Ascending aorta (tissue), 2 donors: ENCODE measurements at regions not wholly inside any gene's neighbourhood (a gene's known extent, or its start where the extent isn't known, plus 50 kb on each side); places are given as distances from the start of the nearest gene placed in this dataset.
"Not testable (repeated sequence)": the region's sequence is repeated elsewhere in the genome, so short reads cannot be mapped to it uniquely, and the experiment has no call there.

ENCODE experiments used
- DNase-seq, 2 donors: peaks; one replicate each; pipeline ENCODE4 v3.0.0-alpha.2; 2019; ENCODE audit warnings: low spot score in 2 of 2
- H3K27ac ChIP-seq, 2 donors: fragments of 200-600 bp; sonication (generic); one replicate each; pipeline ENCODE4 v1.5.1; 2016 to 2017; ENCODE audit warnings: mild to moderate bottlenecking in 1 of 2
- H3K27me3 ChIP-seq: fragments of 200-600 bp; sonication (generic); one replicate; pipeline ENCODE4 v1.5.1; 2017
- H3K36me3 ChIP-seq, 2 donors: fragments of 200-600 bp; sonication (generic); one replicate each; pipeline ENCODE4 v1.5.1; 2016
- H3K4me1 ChIP-seq, 2 donors: fragments of 200-600 bp; sonication (generic); one replicate each; pipeline ENCODE4 v1.5.1; 2016 to 2017; ENCODE audit warnings: mild to moderate bottlenecking in 1 of 2
- H3K4me3 ChIP-seq, 2 donors: fragments of 200-600 bp; sonication (generic); one replicate each; pipeline ENCODE4 v1.5.1; 2016 to 2017; ENCODE audit warnings: mild to moderate bottlenecking in 1 of 2
- H3K9me3 ChIP-seq, 2 donors: fragments of 200-600 bp; sonication (generic); one replicate each; pipeline ENCODE4 v1.5.1; 2016
- CTCF ChIP-seq, 3 experiments: fragments of 200-600 bp in 2 of 3; fragments of 450-650 bp in 1 of 3; sonication (generic) in 2 of 3; IDR thresholded peaks; one replicate each; pipeline ENCODE4 v1.5.1; 2016 to 2019; ENCODE audit warnings: antibody characterized with exemption in 3 of 3, mild to moderate bottlenecking in 1 of 3, moderate library complexity in 1 of 3
- intact Hi-C: fragments of 100-400 bp; cut with DNase I; formaldehyde crosslinking; loops from one replicate; pipeline ENCODE4 v1.15.1; 2023

- Histone ChIP-seq H3K27me3 (no peaks in the 10 kb centered on the region), H3K36me3 (no peaks in the 10 kb centered on the region), H3K27ac (no peak overlapping the region), H3K4me3 (no peak overlapping the region), H3K9me3 (no peaks in the 10 kb centered on the region), H3K4me1 (peaks cover 0 to 6% of the 10 kb centered on the region in 2 donors)
- intact Hi-C loops = no loop called here
- DNase-seq = no peak
- TF ChIP-seq CTCF (IDR thresholded peaks at IDR 0.05) = no peak
Observed at GRCh38 chr4:13994016-13994415, 366.5 kb upstream of the BOD1L1 start.

GRCh38 chr4:13998850-13999445 is 371.4 kb upstream of the BOD1L1 start:
- no peaks in the 10 kb centered on the region for H3K36me3 ChIP-seq
- no peak for DNase-seq
- H3K9me3 ChIP-seq = no peaks in the 10 kb centered on the region
- intact Hi-C loops = no loop called here
- H3K27me3 ChIP-seq = no peaks in the 10 kb centered on the region
- TF ChIP-seq CTCF (IDR thresholded peaks at IDR 0.05) = no peak
- no peak overlapping the region for H3K4me3 ChIP-seq
- H3K4me1 ChIP-seq = no peaks in the 10 kb centered on the region
- H3K27ac ChIP-seq = no peak overlapping the region

GRCh38 chr4:14000091-14000814 is 372.7 kb upstream of the BOD1L1 start:
- H3K36me3 ChIP-seq = no peaks in the 10 kb centered on the region
- no peak overlapping the region for H3K4me3 ChIP-seq
- no peak for TF ChIP-seq CTCF (IDR thresholded peaks at IDR 0.05)
- H3K27ac ChIP-seq = no peak overlapping the region
- H3K4me1 ChIP-seq = no peaks in the 10 kb centered on the region
- no peak for DNase-seq
- H3K27me3 ChIP-seq = no peaks in the 10 kb centered on the region
- H3K9me3 ChIP-seq = no peaks in the 10 kb centered on the region
- intact Hi-C loops = no loop called here

GRCh38 chr4:14002331-14002730 is 374.8 kb upstream of the BOD1L1 start:
- H3K36me3 ChIP-seq, H3K9me3 ChIP-seq, H3K4me3 ChIP-seq, H3K4me1 ChIP-seq, DNase-seq, H3K27me3 ChIP-seq, H3K27ac ChIP-seq, intact Hi-C loops: not testable (repeated sequence)

- Histone ChIP-seq H3K36me3 (no peaks in the 10 kb centered on the region), H3K9me3 (no peaks in the 10 kb centered on the region), H3K4me3 (no peak overlapping the region), H3K27me3 (no peaks in the 10 kb centered on the region), H3K4me1 (no peaks in the 10 kb centered on the region), H3K27ac (no peak overlapping the region)
- intact Hi-C loops = no loop called here
- TF ChIP-seq CTCF (IDR thresholded peaks at IDR 0.05) = no peak
- no peak for DNase-seq
Observed at GRCh38 chr4:14008494-14008893, 381.0 kb upstream of the BOD1L1 start.

GRCh38 chr4:14018191-14018853 is 390.8 kb upstream of the BOD1L1 start:
- no peaks in the 10 kb centered on the region for H3K27me3 ChIP-seq
- H3K4me3 ChIP-seq = no peak overlapping the region
- no peaks in the 10 kb centered on the region for H3K4me1 ChIP-seq
- H3K36me3 ChIP-seq = no peaks in the 10 kb centered on the region
- DNase-seq = no peak
- H3K27ac ChIP-seq = no peak overlapping the region
- no peak for TF ChIP-seq CTCF (IDR thresholded peaks at IDR 0.05)
- H3K9me3 ChIP-seq = peaks cover 4 to 7% of the 10 kb centered on the region in 2 donors
- intact Hi-C loops = no loop called here
